ENCODE measurements at regions not wholly inside any gene's neighbourhood (a gene's known extent, or its start where the extent isn't known, plus 50 kb on each side); places are given as distances from the start of the nearest gene placed in this dataset.

- FAIRE-seq (no peak), DNase-seq (ENCODE audit: low spot score in 2 of 2) (no peak)
These were observed 272.2 kb downstream of the NPHP4 start for GRCh38 chr1:5720045-5720444.

- DNase-seq (ENCODE audit: low spot score in 2 of 2) (no peak), FAIRE-seq (no peak)
These were observed 273.2 kb downstream of the NPHP4 start for GRCh38 chr1:5718831-5719632.

- DNase-seq (ENCODE audit: low spot score in 2 of 2) = no peak
- FAIRE-seq = no peak
These were observed 275.1 kb downstream of the NPHP4 start for GRCh38 chr1:5717031-5717682.

- FAIRE-seq = no peak
- no peak for DNase-seq (ENCODE audit: low spot score in 2 of 2)
These were observed 276.1 kb downstream of the NPHP4 start for GRCh38 chr1:5716126-5716525.

- no peak for DNase-seq (ENCODE audit: low spot score in 2 of 2)
- FAIRE-seq = no peak
These were observed 278.9 kb downstream of the NPHP4 start for GRCh38 chr1:5713101-5714010.

GRCh38 chr1:5711956-5712645, 280.1 kb downstream of the NPHP4 start:
- DNase-seq (ENCODE audit: low spot score in 2 of 2) (no peak), FAIRE-seq (no peak)

- no peak for FAIRE-seq
These were observed 281.1 kb downstream of the NPHP4 start for GRCh38 chr1:5711079-5711478.

GRCh38 chr1:5709976-5710375, 282.2 kb downstream of the NPHP4 start:
- DNase-seq (ENCODE audit: low spot score in 2 of 2) (no peak), FAIRE-seq (no peak)

More at GRCh38 chr1:5711079-5711478, 281.1 kb downstream of the NPHP4 start:
- no peak for DNase-seq (ENCODE audit: low spot score in 2 of 2)

- DNase-seq (ENCODE audit: low spot score in 2 of 2) (no peak), FAIRE-seq (no peak)
These were observed 282.7 kb downstream of the NPHP4 start for GRCh38 chr1:5709461-5709975.

GRCh38 chr1:5708346-5709245, 283.6 kb downstream of the NPHP4 start:
- FAIRE-seq (no peak), DNase-seq (ENCODE audit: low spot score in 2 of 2) (no peak)

GRCh38 chr1:5707566-5708345, 284.5 kb downstream of the NPHP4 start:
- DNase-seq (ENCODE audit: low spot score in 2 of 2) (no peak), FAIRE-seq (no peak)

GRCh38 chr1:5706239-5706638, 286.0 kb downstream of the NPHP4 start:
- FAIRE-seq (no peak), DNase-seq (ENCODE audit: low spot score in 2 of 2) (no peak)

GRCh38 chr1:5705751-5706150, 286.5 kb downstream of the NPHP4 start:
- DNase-seq (ENCODE audit: low spot score in 2 of 2) (no peak), FAIRE-seq (no peak)

GRCh38 chr1:5704561-5705514, 287.4 kb downstream of the NPHP4 start:
- DNase-seq (ENCODE audit: low spot score in 2 of 2) (no peak), FAIRE-seq (no peak)

- DNase-seq (ENCODE audit: low spot score in 2 of 2) (no peak), FAIRE-seq (no peak)
These were observed 290.6 kb downstream of the NPHP4 start for GRCh38 chr1:5701642-5702041.

- no peak for FAIRE-seq
- no peak for DNase-seq (ENCODE audit: low spot score in 2 of 2)
These were observed 298.7 kb downstream of the NPHP4 start for GRCh38 chr1:5693568-5693967.

GRCh38 chr1:5692664-5693063, 299.6 kb downstream of the NPHP4 start:
- FAIRE-seq = no peak

More at GRCh38 chr1:5692664-5693063, 299.6 kb downstream of the NPHP4 start:
- DNase-seq (ENCODE audit: low spot score in 2 of 2) = no peak
